ENCODE measurements at regions not wholly inside any gene's neighbourhood (a gene's known extent, or its start where the extent isn't known, plus 50 kb on each side); places are given as distances from the start of the nearest gene placed in this dataset.

DNA sequence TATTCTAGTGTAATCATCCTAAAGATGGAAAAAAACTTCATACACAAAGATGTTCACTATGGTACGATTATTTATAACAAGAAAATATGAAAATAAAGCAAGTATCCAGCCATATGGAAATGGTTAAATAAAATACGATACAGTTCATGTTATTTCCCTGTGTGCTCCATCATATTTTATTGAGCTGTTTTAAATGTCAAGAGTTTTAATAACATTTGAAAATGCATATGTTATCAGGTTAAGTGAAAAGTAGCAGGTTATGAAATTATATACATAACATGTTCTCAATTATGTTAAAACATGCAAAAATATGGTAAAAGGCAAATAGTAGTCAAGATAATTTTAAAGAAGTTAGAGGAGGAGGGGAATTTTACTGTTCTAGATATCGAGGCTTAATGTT, 192.0 kb downstream of the HNRNPD start:
- ChIA-PET CTCF (no interaction called here), RAD21 (ENCODE audit: unreplicated experiment) (no interaction called here), POLR2A (no interaction called here), SMC1A (ENCODE audit: uncharacterized antibody, unreplicated experiment) (no interaction called here)
- BruUV-seq (replicated peaks): no TSS peak
- no peaks in the 10 kb centered on the region for H3K9me3 ChIP-seq (replicated peaks; ENCODE audit: control insufficient read depth, insufficient read depth, low read length)
- no peak overlapping the region for H3K4me3 ChIP-seq
- H3K4me1 ChIP-seq (ENCODE audit: control insufficient read depth, insufficient read depth, low read length): no peaks in the 10 kb centered on the region
- no peak overlapping the region for H3K9ac ChIP-seq (ENCODE audit: control insufficient read depth, insufficient read depth, low read length)
- in situ Hi-C loops (cut with MboI): no loop called here
- H3K4me2 ChIP-seq (ENCODE audit: control insufficient read depth, insufficient read depth): no peak overlapping the region
- H3K79me2 ChIP-seq (ENCODE audit: control insufficient read depth, insufficient read depth, low read length): no peaks in the 10 kb centered on the region
- H3K27ac ChIP-seq (ENCODE audit: control insufficient read depth, insufficient read depth): no peak overlapping the region
- no peaks in the 10 kb centered on the region for H3K27me3 ChIP-seq (replicated peaks in 1 of 2; ENCODE audit: control insufficient read depth in 2 of 2, insufficient read depth in 2 of 2, low read length in 1 of 2)
- WGBS (ENCODE audit: insufficient coverage, insufficient replicate concordance, low lambda C conversion rate, missing lambda C conversion rate): 47% methylated on average over 3 of the region's 3 CpGs
- no peaks in the 10 kb centered on the region for H3K36me3 ChIP-seq (ENCODE audit: control insufficient read depth in 2 of 2, insufficient read depth in 2 of 2, low read length in 1 of 2)
- DNase-seq (ENCODE audit: low read depth, low spot score) (no peak), ATAC-seq (no peak), FAIRE-seq (no peak)
- intact Hi-C loops (cut with micrococcal nuclease; ENCODE audit: unreplicated experiment): no loop called here
- no peaks in the 10 kb centered on the region for H4K20me1 ChIP-seq (ENCODE audit: control insufficient read depth, insufficient read depth)
- H2AFZ ChIP-seq (ENCODE audit: control insufficient read depth, low read depth, low read length): no peak overlapping the region
- no peak for TF ChIP-seq NFIC (IDR thresholded peaks at IDR 0.05; ENCODE audit: low read depth, low read length)
- TF ChIP-seq CBFB (IDR thresholded peaks at IDR 0.05; ENCODE audit: low read depth): no peak
- TF ChIP-seq ETV6 (conservative IDR thresholded peaks at IDR 0.05 in 1 of 2, IDR thresholded peaks at IDR 0.05 in 1 of 2; ENCODE audit: borderline replicate concordance in 1 of 2, low read depth in 1 of 2): no peak
- no peak for TF ChIP-seq ASH2L (IDR thresholded peaks at IDR 0.05; ENCODE audit: borderline replicate concordance, low read depth)
- no peak for TF ChIP-seq FOXM1 (IDR thresholded peaks at IDR 0.05; ENCODE audit: low read depth, low read length)
- no peak for TF ChIP-seq EGR1 (IDR thresholded peaks at IDR 0.05; ENCODE audit: borderline replicate concordance in 1 of 2, low read depth in 2 of 2, low read length in 2 of 2)
- TF ChIP-seq ATF7 (IDR thresholded peaks at IDR 0.05; ENCODE audit: low read depth): no peak
- TF ChIP-seq, protein P1, sequence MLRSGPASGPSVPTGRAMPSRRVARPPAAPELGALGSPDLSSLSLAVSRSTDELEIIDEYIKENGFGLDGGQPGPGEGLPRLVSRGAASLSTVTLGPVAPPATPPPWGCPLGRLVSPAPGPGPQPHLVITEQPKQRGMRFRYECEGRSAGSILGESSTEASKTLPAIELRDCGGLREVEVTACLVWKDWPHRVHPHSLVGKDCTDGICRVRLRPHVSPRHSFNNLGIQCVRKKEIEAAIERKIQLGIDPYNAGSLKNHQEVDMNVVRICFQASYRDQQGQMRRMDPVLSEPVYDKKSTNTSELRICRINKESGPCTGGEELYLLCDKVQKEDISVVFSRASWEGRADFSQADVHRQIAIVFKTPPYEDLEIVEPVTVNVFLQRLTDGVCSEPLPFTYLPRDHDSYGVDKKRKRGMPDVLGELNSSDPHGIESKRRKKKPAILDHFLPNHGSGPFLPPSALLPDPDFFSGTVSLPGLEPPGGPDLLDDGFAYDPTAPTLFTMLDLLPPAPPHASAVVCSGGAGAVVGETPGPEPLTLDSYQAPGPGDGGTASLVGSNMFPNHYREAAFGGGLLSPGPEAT (IDR thresholded peaks at IDR 0.05; ENCODE audit: low read depth): no peak
- no peak for TF ChIP-seq CEBPB (IDR thresholded peaks at IDR 0.05; ENCODE audit: borderline replicate concordance in 1 of 2, low read depth in 2 of 2, low read length in 2 of 2)
- no peak for TF ChIP-seq ZNF207 (IDR thresholded peaks at IDR 0.05; ENCODE audit: borderline replicate concordance)

Data from GM12878 (cell line).